Calu3 (cell line): ENCODE measurements at regions not wholly inside any gene's neighbourhood (a gene's known extent, or its start where the extent isn't known, plus 50 kb on each side); places are given as distances from the start of the nearest gene placed in this dataset.

ENCODE experiments used
- BruUV-seq: library from RNA; stranded (reverse); fragments of 400-500 nt; replicated peaks from 2 replicates; lab custom pipeline; 2021; lab: Mats Ljungman, UMichigan
- CTCF ChIA-PET: fragments of 300-600 bp; sonication (Branson Sonifier 250); formaldehyde crosslinking; loops from one replicate; lab custom pipeline; 2022; ENCODE audit warnings: antibody characterized with exemption; lab: Charles Lee
- DNase-seq: peaks from one replicate; pipeline ENCODE4 v3.0.0; 2022
- H3K27ac Mint-ChIP-seq: one replicate; pipeline ENCODE4 v1.8.0; 2022; ENCODE audit warnings: mixed read lengths; ENCODE audit not compliant: unreplicated experiment
- H3K27me3 Mint-ChIP-seq: one replicate; pipeline ENCODE4 v1.8.0; 2022; ENCODE audit warnings: mixed read lengths; ENCODE audit not compliant: unreplicated experiment
- H3K36me3 Mint-ChIP-seq: one replicate; pipeline ENCODE4 v1.8.0; 2022; ENCODE audit warnings: mild to moderate bottlenecking, moderate library complexity, mixed read lengths; ENCODE audit not compliant: insufficient read depth, unreplicated experiment
- H3K4me1 Mint-ChIP-seq: one replicate; pipeline ENCODE4 v1.8.0; 2022; ENCODE audit warnings: mild to moderate bottlenecking, low read depth, mixed read lengths; ENCODE audit not compliant: unreplicated experiment
- H3K4me3 Mint-ChIP-seq: one replicate; pipeline ENCODE4 v1.8.0; 2022; ENCODE audit warnings: mild to moderate bottlenecking, low read depth, moderate library complexity, mixed read lengths; ENCODE audit not compliant: unreplicated experiment
- H3K9me3 Mint-ChIP-seq: one replicate; pipeline ENCODE4 v1.8.0; 2022; ENCODE audit warnings: low read depth, mixed read lengths; ENCODE audit not compliant: unreplicated experiment
- intact Hi-C: fragments of 100-400 bp; cut with micrococcal nuclease; formaldehyde crosslinking; loops from one replicate; pipeline ENCODE4 v1.10.0; 2022; ENCODE audit not compliant: unreplicated experiment
- TF ChIP-seq, protein P1 (sequence below): fragments of 200-600 bp; IDR thresholded peaks from one replicate; pipeline ENCODE4 v1.8.0; 2022; ENCODE audit warnings: antibody characterized with exemption; ENCODE audit not compliant: unreplicated experiment

DNA sequence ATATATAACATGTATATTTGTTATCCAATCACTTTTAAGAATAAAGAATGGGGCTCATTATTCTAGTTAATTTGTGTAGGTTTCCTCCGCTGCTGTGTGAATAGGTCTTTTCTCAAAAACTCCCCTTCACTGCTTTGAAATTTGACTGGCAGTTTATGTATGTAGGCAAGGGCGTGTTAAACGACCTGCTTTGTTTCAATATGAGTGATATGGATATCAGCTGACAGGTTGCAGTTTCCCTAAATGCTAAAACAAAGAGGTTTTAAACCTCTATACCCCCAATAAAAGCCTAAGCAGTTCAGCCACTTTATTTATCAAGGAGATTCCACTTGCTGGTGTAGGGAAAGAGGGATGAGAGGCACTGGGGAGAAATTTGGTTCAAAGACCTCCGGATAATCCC lies 159.6 kb downstream of the TMEM167A start:
- TF ChIP-seq, protein P1, sequence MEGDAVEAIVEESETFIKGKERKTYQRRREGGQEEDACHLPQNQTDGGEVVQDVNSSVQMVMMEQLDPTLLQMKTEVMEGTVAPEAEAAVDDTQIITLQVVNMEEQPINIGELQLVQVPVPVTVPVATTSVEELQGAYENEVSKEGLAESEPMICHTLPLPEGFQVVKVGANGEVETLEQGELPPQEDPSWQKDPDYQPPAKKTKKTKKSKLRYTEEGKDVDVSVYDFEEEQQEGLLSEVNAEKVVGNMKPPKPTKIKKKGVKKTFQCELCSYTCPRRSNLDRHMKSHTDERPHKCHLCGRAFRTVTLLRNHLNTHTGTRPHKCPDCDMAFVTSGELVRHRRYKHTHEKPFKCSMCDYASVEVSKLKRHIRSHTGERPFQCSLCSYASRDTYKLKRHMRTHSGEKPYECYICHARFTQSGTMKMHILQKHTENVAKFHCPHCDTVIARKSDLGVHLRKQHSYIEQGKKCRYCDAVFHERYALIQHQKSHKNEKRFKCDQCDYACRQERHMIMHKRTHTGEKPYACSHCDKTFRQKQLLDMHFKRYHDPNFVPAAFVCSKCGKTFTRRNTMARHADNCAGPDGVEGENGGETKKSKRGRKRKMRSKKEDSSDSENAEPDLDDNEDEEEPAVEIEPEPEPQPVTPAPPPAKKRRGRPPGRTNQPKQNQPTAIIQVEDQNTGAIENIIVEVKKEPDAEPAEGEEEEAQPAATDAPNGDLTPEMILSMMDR: no peak
- intact Hi-C loops: no loop called here

DNA sequence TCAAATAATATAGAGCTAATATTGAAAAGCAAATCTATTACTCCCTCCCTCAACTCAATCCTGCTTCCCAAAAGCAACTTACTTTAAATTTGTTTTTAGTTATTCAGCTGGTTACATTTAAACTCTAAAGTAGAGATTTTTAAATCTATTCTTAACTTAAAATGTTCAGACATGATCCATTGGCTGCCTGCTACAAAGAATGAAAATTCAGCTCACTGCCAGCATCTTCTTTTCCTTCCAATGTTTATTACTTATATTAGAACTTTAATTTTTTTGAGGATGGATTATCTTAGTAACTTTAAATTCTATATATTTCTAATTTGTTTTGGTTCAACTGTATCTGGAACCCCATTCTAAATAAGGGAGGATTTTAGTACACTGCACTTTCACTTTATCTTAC lies 163.2 kb downstream of the TMEM167A start:
- Mint-ChIP-seq H3K27me3 (no peaks in the 10 kb centered on the region), H3K4me1 (no peaks in the 10 kb centered on the region), H3K4me3 (no peak overlapping the region), H3K36me3 (no peaks in the 10 kb centered on the region), H3K9me3 (peaks cover 13% of the 10 kb centered on the region), H3K27ac (no peak overlapping the region)
- CTCF ChIA-PET: no interaction called here
- no peak for DNase-seq
- intact Hi-C loops: no loop called here
- TF ChIP-seq, protein P1: no peak
- no TSS peak for BruUV-seq

More for the DNA sequence above, 159.6 kb downstream of the TMEM167A start:
- H3K4me3 Mint-ChIP-seq: no peak overlapping the region
- BruUV-seq: no TSS peak
- H3K9me3 Mint-ChIP-seq: peaks cover 13% of the 10 kb centered on the region
- no peak for DNase-seq
- CTCF ChIA-PET: no interaction called here
- no peaks in the 10 kb centered on the region for H3K36me3 Mint-ChIP-seq
- H3K27me3 Mint-ChIP-seq: no peaks in the 10 kb centered on the region
- H3K27ac Mint-ChIP-seq: no peak overlapping the region
- H3K4me1 Mint-ChIP-seq: no peaks in the 10 kb centered on the region

DNA sequence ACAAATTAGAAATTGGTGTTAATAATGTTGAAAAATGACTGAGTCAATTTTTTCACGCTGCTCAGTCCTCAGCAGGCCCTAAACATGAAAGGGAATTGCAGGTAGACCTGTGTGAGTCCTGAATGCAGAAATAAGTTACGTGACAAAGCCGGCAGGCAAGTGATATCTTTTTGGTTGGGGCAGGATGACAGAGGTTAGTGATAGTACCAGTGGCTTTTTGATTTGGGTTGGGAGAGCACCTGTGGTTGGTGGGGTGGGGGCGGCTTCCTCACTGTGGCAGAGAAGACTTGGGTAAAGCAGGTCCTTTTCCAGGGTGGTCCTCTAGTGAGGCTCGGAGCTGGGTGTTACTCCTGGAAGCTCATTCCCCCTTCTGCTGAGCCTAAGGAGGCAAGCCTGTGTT lies 164.7 kb downstream of the TMEM167A start:
- TF ChIP-seq, protein P1: no peak
- CTCF ChIA-PET: no interaction called here
- H3K36me3 Mint-ChIP-seq: no peaks in the 10 kb centered on the region
- DNase-seq: no peak
- H3K4me3 Mint-ChIP-seq: no peak overlapping the region
- no peaks in the 10 kb centered on the region for H3K27me3 Mint-ChIP-seq
- no peak overlapping the region for H3K27ac Mint-ChIP-seq
- H3K9me3 Mint-ChIP-seq: peaks cover 13% of the 10 kb centered on the region
- no peaks in the 10 kb centered on the region for H3K4me1 Mint-ChIP-seq
- BruUV-seq: no TSS peak
- intact Hi-C loops: no loop called here

DNA sequence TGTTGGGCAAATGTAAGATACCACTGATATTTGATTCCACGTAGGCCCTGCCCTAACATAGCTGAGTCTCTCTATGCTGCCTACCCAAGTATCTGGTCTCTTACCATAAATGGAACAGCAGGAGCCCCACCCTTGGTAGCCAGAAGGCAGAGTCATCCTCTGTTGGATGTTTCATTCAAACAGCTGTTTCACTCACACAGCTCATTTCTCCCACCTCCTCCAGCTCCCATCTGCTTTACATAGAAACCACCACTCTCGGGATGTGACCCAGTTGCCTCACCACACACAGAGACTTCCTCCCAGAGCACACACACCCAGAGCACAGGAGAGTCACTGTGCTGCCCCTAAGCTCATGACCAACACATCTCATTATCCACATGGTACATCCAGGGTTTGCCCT lies 165.3 kb downstream of the TMEM167A start:
- DNase-seq: no peak
- intact Hi-C loops: no loop called here
- CTCF ChIA-PET: no interaction called here
- peaks cover 13% of the 10 kb centered on the region for H3K9me3 Mint-ChIP-seq
- H3K36me3 Mint-ChIP-seq: no peaks in the 10 kb centered on the region
- BruUV-seq: no TSS peak
- TF ChIP-seq, protein P1: no peak
- H3K27me3 Mint-ChIP-seq: no peaks in the 10 kb centered on the region
- H3K4me1 Mint-ChIP-seq: no peaks in the 10 kb centered on the region
- no peak overlapping the region for H3K27ac Mint-ChIP-seq
- no peak overlapping the region for H3K4me3 Mint-ChIP-seq
